ENCODE measurements at regions not wholly inside any gene's neighbourhood (a gene's known extent, or its start where the extent isn't known, plus 50 kb on each side); places are given as distances from the start of the nearest gene placed in this dataset.

DNA sequence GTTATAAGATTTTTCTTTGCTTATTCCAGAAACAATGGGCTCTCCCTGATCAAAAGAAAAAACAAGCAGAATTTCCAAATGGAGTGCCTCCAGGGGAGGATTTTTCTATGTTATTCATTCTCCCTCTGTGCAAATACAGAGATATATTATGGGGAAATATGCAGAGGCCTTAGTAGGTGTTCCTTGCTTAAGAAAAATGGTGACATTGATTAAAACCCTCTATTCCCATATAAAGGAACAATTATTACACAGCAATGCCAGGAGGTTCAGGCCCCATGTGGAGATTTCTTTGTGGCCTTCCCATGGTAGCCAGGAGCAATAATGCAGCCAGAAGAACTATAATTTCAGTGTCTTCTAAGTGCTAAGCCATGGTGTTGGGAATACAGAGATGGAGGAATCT is 255.9 kb upstream of the CXCR4 start:
- peaks cover 5% of the 10 kb centered on the region for H3K27me3 Mint-ChIP-seq (ENCODE audit: unreplicated experiment)
- H3K4me3 Mint-ChIP-seq (ENCODE audit: unreplicated experiment), result no peak overlapping the region
- no peak for DNase-seq
- H3K27ac Mint-ChIP-seq (ENCODE audit: unreplicated experiment), result no peak overlapping the region
- TF ChIP-seq CTCF (IDR thresholded peaks at IDR 0.05; ENCODE audit: partially characterized antibody, unreplicated experiment), result no peak
- peaks cover 18% of the 10 kb centered on the region for H3K4me1 Mint-ChIP-seq (ENCODE audit: low read depth, unreplicated experiment)
- no peaks in the 10 kb centered on the region for H3K36me3 Mint-ChIP-seq (ENCODE audit: unreplicated experiment)
- no peaks in the 10 kb centered on the region for H3K9me3 Mint-ChIP-seq (ENCODE audit: unreplicated experiment)

GRCh38 chr2:136373029-136373428 is 255.1 kb upstream of the CXCR4 start:
- no peaks in the 10 kb centered on the region for H3K9me3 Mint-ChIP-seq (ENCODE audit: unreplicated experiment)
- no peak for DNase-seq
- H3K36me3 Mint-ChIP-seq (ENCODE audit: unreplicated experiment), result no peaks in the 10 kb centered on the region
- no peak overlapping the region for H3K27ac Mint-ChIP-seq (ENCODE audit: unreplicated experiment)
- H3K27me3 Mint-ChIP-seq (ENCODE audit: unreplicated experiment), result peaks cover 5% of the 10 kb centered on the region
- no peak for TF ChIP-seq CTCF (IDR thresholded peaks at IDR 0.05; ENCODE audit: partially characterized antibody, unreplicated experiment)
- peaks cover 16% of the 10 kb centered on the region for H3K4me1 Mint-ChIP-seq (ENCODE audit: low read depth, unreplicated experiment)
- H3K4me3 Mint-ChIP-seq (ENCODE audit: unreplicated experiment), result no peak overlapping the region

GRCh38 chr2:136363900-136364299 is 246.0 kb upstream of the CXCR4 start:
- Mint-ChIP-seq H3K4me1 (ENCODE audit: low read depth, unreplicated experiment) (no peaks in the 10 kb centered on the region), H3K4me3 (ENCODE audit: unreplicated experiment) (no peak overlapping the region), H3K27me3 (ENCODE audit: unreplicated experiment) (no peaks in the 10 kb centered on the region), H3K9me3 (ENCODE audit: unreplicated experiment) (peaks cover 2% of the 10 kb centered on the region), H3K27ac (ENCODE audit: unreplicated experiment) (no peak overlapping the region), H3K36me3 (ENCODE audit: unreplicated experiment) (peaks cover 11% of the 10 kb centered on the region)
- DNase-seq, result no peak
- no peak for TF ChIP-seq CTCF (IDR thresholded peaks at IDR 0.05; ENCODE audit: partially characterized antibody, unreplicated experiment)

GRCh38 chr2:136363470-136363869 is 245.5 kb upstream of the CXCR4 start:
- no peak for DNase-seq
- Mint-ChIP-seq H3K36me3 (ENCODE audit: unreplicated experiment) (peaks cover 11% of the 10 kb centered on the region), H3K27me3 (ENCODE audit: unreplicated experiment) (no peaks in the 10 kb centered on the region), H3K4me1 (ENCODE audit: low read depth, unreplicated experiment) (no peaks in the 10 kb centered on the region), H3K27ac (ENCODE audit: unreplicated experiment) (no peak overlapping the region), H3K4me3 (ENCODE audit: unreplicated experiment) (no peak overlapping the region), H3K9me3 (ENCODE audit: unreplicated experiment) (peaks cover 2% of the 10 kb centered on the region)
- TF ChIP-seq CTCF (IDR thresholded peaks at IDR 0.05; ENCODE audit: partially characterized antibody, unreplicated experiment), result no peak

DNA sequence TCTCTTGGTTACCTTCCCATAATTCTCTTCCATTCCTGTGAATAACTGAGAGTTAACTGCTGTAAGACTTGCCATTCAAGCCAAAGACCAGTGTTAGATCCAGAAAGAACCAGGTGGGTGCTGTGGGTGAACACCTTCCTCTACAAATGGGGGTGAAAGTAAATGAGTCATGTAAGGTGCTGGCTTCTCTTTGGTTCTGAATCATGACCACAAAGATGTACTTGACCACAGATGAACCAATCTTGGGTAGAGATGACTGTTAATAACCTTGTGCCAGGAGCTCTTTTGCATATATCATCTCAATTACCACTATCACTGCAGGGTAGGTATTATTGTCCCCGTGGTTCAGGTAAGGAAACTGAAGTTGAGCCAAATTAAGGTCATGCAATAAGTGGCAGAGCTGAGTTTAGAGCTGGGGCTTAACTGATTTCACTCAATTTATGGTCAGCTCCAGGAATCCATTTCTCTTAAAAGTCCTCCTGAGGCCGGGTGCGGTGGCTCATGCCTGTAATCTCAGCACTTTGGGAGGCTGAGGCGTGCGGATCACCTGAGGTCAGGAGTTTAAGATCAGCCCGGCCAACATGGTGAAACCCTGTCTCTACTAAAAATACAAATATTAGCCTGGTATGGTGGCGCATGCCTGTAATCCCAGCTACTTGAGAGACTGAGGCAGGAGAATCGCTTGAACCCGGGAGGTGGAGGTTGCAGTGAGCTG is 244.9 kb upstream of the CXCR4 start:
- no peak for DNase-seq
- Mint-ChIP-seq H3K9me3 (ENCODE audit: unreplicated experiment) (peaks cover 2% of the 10 kb centered on the region), H3K36me3 (ENCODE audit: unreplicated experiment) (peaks cover 10% of the 10 kb centered on the region), H3K27me3 (ENCODE audit: unreplicated experiment) (no peaks in the 10 kb centered on the region), H3K4me1 (ENCODE audit: low read depth, unreplicated experiment) (peaks cover 1% of the 10 kb centered on the region), H3K4me3 (ENCODE audit: unreplicated experiment) (no peak overlapping the region), H3K27ac (ENCODE audit: unreplicated experiment) (no peak overlapping the region)
- no peak for TF ChIP-seq CTCF (IDR thresholded peaks at IDR 0.05; ENCODE audit: partially characterized antibody, unreplicated experiment)
